ENCODE measurements at regions not wholly inside any gene's neighbourhood (a gene's known extent, or its start where the extent isn't known, plus 50 kb on each side); places are given as distances from the start of the nearest gene placed in this dataset.

GRCh38 chr1:195328102-195328501 is 1280.1 kb downstream of the KCNT2 start:
- DNase-seq: no peak

GRCh38 chr1:195327361-195327760 is 1280.9 kb downstream of the KCNT2 start:
- no peak for DNase-seq

GRCh38 chr1:195326325-195326724 is 1281.9 kb downstream of the KCNT2 start:
- DNase-seq: no peak

- no peak for DNase-seq
Measured at GRCh38 chr1:195325181-195325580, 1283.1 kb downstream of the KCNT2 start.

GRCh38 chr1:195306281-195306680 is 1302.0 kb downstream of the KCNT2 start:
- no peak for DNase-seq

GRCh38 chr1:195294911-195295310 is 1313.3 kb downstream of the KCNT2 start:
- DNase-seq: no peak

GRCh38 chr1:195278644-195279043 is 1329.6 kb downstream of the KCNT2 start:
- no peak for DNase-seq

GRCh38 chr1:195275710-195276109 is 1332.5 kb downstream of the KCNT2 start:
- no peak for DNase-seq

- DNase-seq: no peak
Measured at GRCh38 chr1:195251900-195252299, 1356.3 kb downstream of the KCNT2 start.

- no peak for DNase-seq
Measured at GRCh38 chr1:195243492-195243891, 1364.7 kb downstream of the KCNT2 start.

- DNase-seq: no peak
Measured at GRCh38 chr1:195241066-195241465, 1367.2 kb downstream of the KCNT2 start.

GRCh38 chr1:195238313-195238712 is 1369.9 kb downstream of the KCNT2 start:
- DNase-seq: no peak

GRCh38 chr1:195236991-195237889 is 1371.0 kb downstream of the KCNT2 start:
- no peak for DNase-seq

GRCh38 chr1:195218428-195219212 is 1389.6 kb downstream of the KCNT2 start:
- DNase-seq: no peak

GRCh38 chr1:195202241-195202640 is 1406.0 kb downstream of the KCNT2 start:
- no peak for DNase-seq

GRCh38 chr1:195200772-195201171 is 1407.5 kb downstream of the KCNT2 start:
- DNase-seq: no peak

- no peak for DNase-seq
Measured at GRCh38 chr1:195197116-195197515, 1411.1 kb downstream of the KCNT2 start.

GRCh38 chr1:195195423-195196057 is 1412.7 kb downstream of the KCNT2 start:
- DNase-seq: no peak

- no peak for DNase-seq
Measured at GRCh38 chr1:195193134-195193533, 1415.1 kb downstream of the KCNT2 start.

- DNase-seq: no peak
Measured at GRCh38 chr1:195188821-195189220, 1419.4 kb downstream of the KCNT2 start.

GRCh38 chr1:195186544-195186943 is 1421.7 kb downstream of the KCNT2 start:
- DNase-seq: no peak

GRCh38 chr1:195185736-195186135 is 1422.5 kb downstream of the KCNT2 start:
- no peak for DNase-seq

GRCh38 chr1:195185321-195185720 is 1422.9 kb downstream of the KCNT2 start:
- no peak for DNase-seq

- DNase-seq: no peak
Measured at GRCh38 chr1:195173753-195174152, 1434.5 kb downstream of the KCNT2 start.

Data from activated CD8-positive, alpha-beta memory T cell treated with anti-CD3 and anti-CD28 coated beads, Interleukin-2, amount 50 U/mL, for 4 hours (primary cell).